NCI-H345 treated with DMSO at 0.1 percent for 48 hours (cell line): ENCODE measurements at regions not wholly inside any gene's neighbourhood (a gene's known extent, or its start where the extent isn't known, plus 50 kb on each side); places are given as distances from the start of the nearest gene placed in this dataset.
"Not testable (repeated sequence)": the region's sequence is repeated elsewhere in the genome, so short reads cannot be mapped to it uniquely, and the experiment has no call there.

Experiments used
- DNase-seq: peaks from one replicate; lab custom pipeline; 2025; ENCODE audit not compliant: unreplicated experiment; lab: John Stamatoyannopoulos, UW

GRCh38 chr14:28157887-28158791 lies 608.4 kb upstream of the FOXG1 start:
- DNase-seq = no peak

- no peak for DNase-seq
Measured at GRCh38 chr14:28161040-28161439, 605.5 kb upstream of the FOXG1 start.

GRCh38 chr14:28163233-28163632 lies 603.4 kb upstream of the FOXG1 start:
- DNase-seq = no peak

GRCh38 chr14:28163897-28164296 lies 602.7 kb upstream of the FOXG1 start:
- DNase-seq = no peak

GRCh38 chr14:28187902-28188830 lies 578.4 kb upstream of the FOXG1 start:
- DNase-seq = not testable (repeated sequence)

- no peak for DNase-seq
Measured at GRCh38 chr14:28196878-28197277, 569.7 kb upstream of the FOXG1 start.

GRCh38 chr14:28220391-28220790 lies 546.2 kb upstream of the FOXG1 start:
- DNase-seq = no peak

GRCh38 chr14:28240909-28241308 lies 525.7 kb upstream of the FOXG1 start:
- DNase-seq = no peak

GRCh38 chr14:28242895-28243294 lies 523.7 kb upstream of the FOXG1 start:
- peak; percentile 18 for DNase-seq

GRCh38 chr14:28243600-28243999 lies 523.0 kb upstream of the FOXG1 start:
- DNase-seq = no peak

- DNase-seq = no peak
Measured at GRCh38 chr14:28245216-28245615, 521.4 kb upstream of the FOXG1 start.

- DNase-seq = no peak
Measured at GRCh38 chr14:28247491-28247890, 519.1 kb upstream of the FOXG1 start.

- DNase-seq = not testable (repeated sequence)
Measured at GRCh38 chr14:28252124-28252523, 514.5 kb upstream of the FOXG1 start.

GRCh38 chr14:28254768-28255167 lies 511.8 kb upstream of the FOXG1 start:
- DNase-seq = no peak

- DNase-seq = no peak
Measured at GRCh38 chr14:28264306-28264705, 502.3 kb upstream of the FOXG1 start.

- DNase-seq = no peak
Measured at GRCh38 chr14:28272270-28272669, 494.3 kb upstream of the FOXG1 start.

- DNase-seq = no peak
Measured at GRCh38 chr14:28280530-28280929, 486.1 kb upstream of the FOXG1 start.

GRCh38 chr14:28280997-28281598 lies 485.5 kb upstream of the FOXG1 start:
- no peak for DNase-seq

- DNase-seq = no peak
Measured at GRCh38 chr14:28284546-28285300, 481.9 kb upstream of the FOXG1 start.

GRCh38 chr14:28294834-28295440 lies 471.6 kb upstream of the FOXG1 start:
- no peak for DNase-seq
